ENCODE measurements at regions not wholly inside any gene's neighbourhood (a gene's known extent, or its start where the extent isn't known, plus 50 kb on each side); places are given as distances from the start of the nearest gene placed in this dataset.

DNA sequence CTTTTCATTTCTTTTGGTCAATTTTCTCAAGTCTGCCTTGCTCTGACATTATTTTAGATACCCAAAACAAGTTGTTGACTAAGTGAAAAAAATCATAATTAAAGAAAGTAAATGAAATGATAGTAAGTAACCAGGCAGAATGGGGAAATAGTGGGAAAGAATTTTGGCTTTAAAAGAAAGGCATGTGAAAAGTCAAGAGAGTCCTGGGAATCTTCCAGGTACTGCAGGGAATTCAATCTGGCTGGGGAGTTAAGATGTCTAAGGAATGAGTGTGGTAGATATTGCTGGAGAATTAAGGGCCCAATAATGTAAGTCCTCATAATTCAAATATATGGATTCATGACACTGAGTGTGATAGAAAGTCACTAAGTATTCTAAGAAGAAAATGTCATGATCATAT is 123.1 kb upstream of the PAPPA start:
- Histone ChIP-seq H3K4me3 (no peak overlapping the region), H3K27me3 (no peaks in the 10 kb centered on the region), H3K9me3 (peaks cover 0 to 9% (median 4%) of the 10 kb centered on the region in 4 donors), H3K4me1 (no peaks in the 10 kb centered on the region), H3K36me3 (no peaks in the 10 kb centered on the region), H3K27ac (no peak overlapping the region)
- DNase-seq (no peak), ATAC-seq (ENCODE audit: low FRiP score in 2 of 2) (no peak)
- no peak for TF ChIP-seq POLR2A (IDR thresholded peaks at IDR 0.05)
- TF ChIP-seq POLR2AphosphoS5 (IDR thresholded peaks at IDR 0.05): no peak
- TF ChIP-seq, protein P1, sequence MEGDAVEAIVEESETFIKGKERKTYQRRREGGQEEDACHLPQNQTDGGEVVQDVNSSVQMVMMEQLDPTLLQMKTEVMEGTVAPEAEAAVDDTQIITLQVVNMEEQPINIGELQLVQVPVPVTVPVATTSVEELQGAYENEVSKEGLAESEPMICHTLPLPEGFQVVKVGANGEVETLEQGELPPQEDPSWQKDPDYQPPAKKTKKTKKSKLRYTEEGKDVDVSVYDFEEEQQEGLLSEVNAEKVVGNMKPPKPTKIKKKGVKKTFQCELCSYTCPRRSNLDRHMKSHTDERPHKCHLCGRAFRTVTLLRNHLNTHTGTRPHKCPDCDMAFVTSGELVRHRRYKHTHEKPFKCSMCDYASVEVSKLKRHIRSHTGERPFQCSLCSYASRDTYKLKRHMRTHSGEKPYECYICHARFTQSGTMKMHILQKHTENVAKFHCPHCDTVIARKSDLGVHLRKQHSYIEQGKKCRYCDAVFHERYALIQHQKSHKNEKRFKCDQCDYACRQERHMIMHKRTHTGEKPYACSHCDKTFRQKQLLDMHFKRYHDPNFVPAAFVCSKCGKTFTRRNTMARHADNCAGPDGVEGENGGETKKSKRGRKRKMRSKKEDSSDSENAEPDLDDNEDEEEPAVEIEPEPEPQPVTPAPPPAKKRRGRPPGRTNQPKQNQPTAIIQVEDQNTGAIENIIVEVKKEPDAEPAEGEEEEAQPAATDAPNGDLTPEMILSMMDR (IDR thresholded peaks at IDR 0.05): no peak
- no peak for TF ChIP-seq EP300 (IDR thresholded peaks at IDR 0.05)

DNA sequence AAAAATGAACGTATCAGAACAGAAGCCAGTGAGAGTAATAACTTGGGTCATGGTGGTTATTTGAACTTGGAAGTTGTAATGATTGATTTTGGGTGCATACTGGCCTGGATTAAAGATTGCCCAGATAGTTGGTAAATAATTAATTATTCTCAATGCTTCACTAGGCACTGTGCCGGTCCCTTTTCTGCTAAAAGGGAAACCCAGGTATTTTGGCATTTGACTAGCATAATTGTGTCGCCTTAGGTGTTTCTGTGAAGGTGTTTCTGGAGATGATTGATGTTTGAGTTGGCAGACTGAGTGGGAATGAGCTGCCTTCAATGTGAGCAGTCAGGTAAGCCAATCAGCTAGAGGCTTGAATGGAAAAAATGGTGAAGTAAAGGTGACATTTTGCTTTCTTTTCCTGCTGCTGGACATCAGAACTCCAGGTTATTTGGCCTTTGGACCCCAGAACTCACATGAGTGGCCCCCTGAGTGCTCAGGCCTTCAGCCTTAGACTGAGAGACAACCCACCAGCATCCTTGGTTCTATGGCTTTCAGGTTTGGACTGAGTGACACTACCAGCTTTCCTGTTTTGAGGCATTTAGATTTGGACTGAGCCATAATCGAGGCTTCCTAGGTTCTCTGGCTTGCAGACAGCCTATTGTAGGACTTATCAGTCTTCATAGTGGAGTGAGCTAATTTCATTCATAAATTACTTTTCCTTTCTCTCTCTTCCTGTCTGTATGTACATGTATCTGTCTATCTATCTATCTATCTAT is 120.7 kb upstream of the PAPPA start:
- H3K4me3 ChIP-seq: no peak overlapping the region
- no peak overlapping the region for H3K27ac ChIP-seq
- H3K36me3 ChIP-seq: no peaks in the 10 kb centered on the region
- H3K9me3 ChIP-seq: peaks cover 0 to 9% (median 4%) of the 10 kb centered on the region in 4 donors
- no peaks in the 10 kb centered on the region for H3K4me1 ChIP-seq
- TF ChIP-seq EP300 (IDR thresholded peaks at IDR 0.05) (no peak), POLR2A (IDR thresholded peaks at IDR 0.05) (no peak), POLR2AphosphoS5 (IDR thresholded peaks at IDR 0.05) (no peak)
- TF ChIP-seq, protein P1 (IDR thresholded peaks at IDR 0.05): no peak
- ATAC-seq (ENCODE audit: low FRiP score in 2 of 2): no peak
- H3K27me3 ChIP-seq: no peaks in the 10 kb centered on the region
- DNase-seq: no peak
- WGBS, 2 donors: 68 to 80% methylated on average over 4 of the region's 4 CpGs

DNA sequence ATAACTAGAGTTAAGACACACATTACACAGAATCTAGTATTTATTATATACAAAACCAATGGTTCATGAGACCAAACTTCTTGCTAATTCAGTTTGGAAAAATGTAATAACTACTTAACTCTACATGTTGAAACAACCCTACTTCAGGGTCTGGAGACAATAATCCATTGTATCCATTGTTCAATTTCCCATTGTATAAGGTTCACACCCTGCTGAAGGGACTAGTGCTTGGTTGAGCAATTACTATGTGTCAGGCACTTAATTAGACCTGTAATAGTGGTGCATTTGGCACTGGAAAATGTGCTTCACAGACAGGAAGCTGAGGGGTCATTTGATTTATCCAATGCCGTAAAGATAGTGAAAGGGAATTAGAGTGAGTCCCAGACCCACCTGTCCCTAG is 114.3 kb upstream of the PAPPA start:
- no peaks in the 10 kb centered on the region for H3K9me3 ChIP-seq
- H3K27me3 ChIP-seq: no peaks in the 10 kb centered on the region
- H3K27ac ChIP-seq: no peak overlapping the region
- no peak overlapping the region for H3K4me3 ChIP-seq
- WGBS, 2 donors: 83% methylated on average over 1 of the region's 1 CpG
- H3K36me3 ChIP-seq: no peaks in the 10 kb centered on the region
- ATAC-seq (ENCODE audit: low FRiP score in 2 of 2) (no peak), DNase-seq (no peak)
- TF ChIP-seq POLR2A (IDR thresholded peaks at IDR 0.05) (no peak), POLR2AphosphoS5 (IDR thresholded peaks at IDR 0.05) (no peak), EP300 (IDR thresholded peaks at IDR 0.05) (no peak)
- TF ChIP-seq, protein P1 (IDR thresholded peaks at IDR 0.05): no peak
- no peaks in the 10 kb centered on the region for H3K4me1 ChIP-seq

DNA sequence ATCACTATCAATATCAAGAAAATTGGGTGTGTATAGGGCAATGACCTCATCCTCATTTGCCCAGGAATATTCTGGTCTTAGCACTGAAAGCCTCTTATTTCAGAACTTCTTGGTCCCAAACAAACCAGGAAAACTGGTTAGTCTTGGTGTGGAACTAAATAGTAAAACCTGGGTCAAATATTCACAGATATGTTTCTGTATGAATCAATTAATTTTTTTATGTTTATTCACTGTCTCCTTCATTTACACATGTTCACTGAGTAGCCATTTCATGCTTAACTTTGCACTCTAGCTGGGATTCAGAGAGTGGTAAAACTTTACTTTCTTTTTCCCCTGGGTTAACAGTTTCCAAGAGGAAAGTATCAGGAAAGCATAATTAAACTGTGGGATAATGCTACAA is 113.7 kb upstream of the PAPPA start:
- Histone ChIP-seq H3K36me3 (no peaks in the 10 kb centered on the region), H3K9me3 (no peaks in the 10 kb centered on the region), H3K27ac (no peak overlapping the region), H3K4me3 (no peak overlapping the region), H3K27me3 (no peaks in the 10 kb centered on the region), H3K4me1 (no peaks in the 10 kb centered on the region)
- ATAC-seq (ENCODE audit: low FRiP score in 2 of 2): no peak
- DNase-seq: no peak
- TF ChIP-seq, protein P1 (IDR thresholded peaks at IDR 0.05): no peak
- TF ChIP-seq EP300 (IDR thresholded peaks at IDR 0.05) (no peak), POLR2A (IDR thresholded peaks at IDR 0.05) (no peak), POLR2AphosphoS5 (IDR thresholded peaks at IDR 0.05) (no peak)

DNA sequence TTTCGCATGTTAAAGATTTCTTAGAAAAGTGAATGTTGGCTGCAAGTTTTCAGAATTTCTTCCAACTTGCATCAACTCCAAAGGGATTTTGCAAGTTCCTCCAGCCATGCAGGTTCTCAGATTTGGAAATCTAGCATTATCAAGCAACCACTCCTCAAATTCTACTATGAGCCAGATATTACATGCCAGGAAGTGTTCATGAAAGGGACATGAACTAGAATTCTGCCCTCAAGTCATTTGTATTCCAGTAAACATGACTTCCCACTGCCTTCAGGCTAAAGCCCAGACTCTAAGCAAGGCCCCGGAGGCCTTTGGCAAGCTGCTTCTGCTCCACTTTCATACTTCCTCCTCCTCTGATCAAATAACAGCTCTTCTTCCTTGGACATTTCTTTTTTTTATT is 111.3 kb upstream of the PAPPA start:
- H3K36me3 ChIP-seq: no peaks in the 10 kb centered on the region
- no peak overlapping the region for H3K4me3 ChIP-seq
- no peak overlapping the region for H3K27ac ChIP-seq
- no peak for ATAC-seq (ENCODE audit: low FRiP score in 2 of 2)
- no peak for DNase-seq
- 71 to 78% methylated on average over 2 of the region's 2 CpGs for WGBS, 2 donors
- H3K27me3 ChIP-seq: no peaks in the 10 kb centered on the region
- no peaks in the 10 kb centered on the region for H3K4me1 ChIP-seq
- TF ChIP-seq, protein P1 (IDR thresholded peaks at IDR 0.05): no peak
- TF ChIP-seq POLR2AphosphoS5 (IDR thresholded peaks at IDR 0.05): no peak
- no peak for TF ChIP-seq EP300 (IDR thresholded peaks at IDR 0.05)
- TF ChIP-seq POLR2A (IDR thresholded peaks at IDR 0.05): no peak
- H3K9me3 ChIP-seq: no peaks in the 10 kb centered on the region

All from upper lobe of left lung (tissue), 6 donors.